AG09309 (cell line): ENCODE measurements at regions not wholly inside any gene's neighbourhood (a gene's known extent, or its start where the extent isn't known, plus 50 kb on each side); places are given as distances from the start of the nearest gene placed in this dataset.

Experiments
- DNase-seq: peaks from one replicate; pipeline ENCODE4 v3.0.0-alpha.2; 2010; ENCODE audit warnings: low read depth
- H3K4me3 ChIP-seq: 2 replicates; pipeline ENCODE4 v1.5.1; 2011; ENCODE audit warnings: mild to moderate bottlenecking, low read depth, low read length, moderate library complexity; ENCODE audit not compliant: control insufficient read depth
- TF ChIP-seq, protein P1 (sequence below): IDR thresholded peaks from 2 replicates; pipeline ENCODE4 v1.5.1; 2011; ENCODE audit warnings: mild to moderate bottlenecking, low read depth, low read length, inconsistent platforms; ENCODE audit not compliant: insufficient read depth, control insufficient read depth; ENCODE audit errors: missing control alignments

DNA sequence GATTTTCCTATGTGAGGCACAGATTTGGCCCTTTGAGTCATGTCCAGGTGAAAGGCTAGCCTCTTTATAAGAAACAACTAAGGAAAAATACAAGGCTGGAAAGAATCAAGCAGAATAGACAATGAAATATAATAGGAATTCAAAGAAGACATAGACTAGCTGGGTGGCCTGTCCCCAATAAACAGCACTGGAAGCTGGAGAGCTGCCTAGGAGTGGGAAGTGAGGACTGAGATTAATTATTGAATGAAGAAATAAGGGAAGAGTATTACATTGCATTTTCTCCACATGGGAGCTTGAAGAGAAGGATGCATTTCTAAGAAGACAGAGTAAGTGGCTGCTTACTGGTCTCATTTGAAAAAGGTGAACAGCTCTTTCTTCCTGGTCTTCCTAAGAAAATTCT is 100.0 kb downstream of the CCDC34 start:
- TF ChIP-seq, protein P1, sequence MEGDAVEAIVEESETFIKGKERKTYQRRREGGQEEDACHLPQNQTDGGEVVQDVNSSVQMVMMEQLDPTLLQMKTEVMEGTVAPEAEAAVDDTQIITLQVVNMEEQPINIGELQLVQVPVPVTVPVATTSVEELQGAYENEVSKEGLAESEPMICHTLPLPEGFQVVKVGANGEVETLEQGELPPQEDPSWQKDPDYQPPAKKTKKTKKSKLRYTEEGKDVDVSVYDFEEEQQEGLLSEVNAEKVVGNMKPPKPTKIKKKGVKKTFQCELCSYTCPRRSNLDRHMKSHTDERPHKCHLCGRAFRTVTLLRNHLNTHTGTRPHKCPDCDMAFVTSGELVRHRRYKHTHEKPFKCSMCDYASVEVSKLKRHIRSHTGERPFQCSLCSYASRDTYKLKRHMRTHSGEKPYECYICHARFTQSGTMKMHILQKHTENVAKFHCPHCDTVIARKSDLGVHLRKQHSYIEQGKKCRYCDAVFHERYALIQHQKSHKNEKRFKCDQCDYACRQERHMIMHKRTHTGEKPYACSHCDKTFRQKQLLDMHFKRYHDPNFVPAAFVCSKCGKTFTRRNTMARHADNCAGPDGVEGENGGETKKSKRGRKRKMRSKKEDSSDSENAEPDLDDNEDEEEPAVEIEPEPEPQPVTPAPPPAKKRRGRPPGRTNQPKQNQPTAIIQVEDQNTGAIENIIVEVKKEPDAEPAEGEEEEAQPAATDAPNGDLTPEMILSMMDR: no peak
- no peak for DNase-seq
- H3K4me3 ChIP-seq: no peak overlapping the region

DNA sequence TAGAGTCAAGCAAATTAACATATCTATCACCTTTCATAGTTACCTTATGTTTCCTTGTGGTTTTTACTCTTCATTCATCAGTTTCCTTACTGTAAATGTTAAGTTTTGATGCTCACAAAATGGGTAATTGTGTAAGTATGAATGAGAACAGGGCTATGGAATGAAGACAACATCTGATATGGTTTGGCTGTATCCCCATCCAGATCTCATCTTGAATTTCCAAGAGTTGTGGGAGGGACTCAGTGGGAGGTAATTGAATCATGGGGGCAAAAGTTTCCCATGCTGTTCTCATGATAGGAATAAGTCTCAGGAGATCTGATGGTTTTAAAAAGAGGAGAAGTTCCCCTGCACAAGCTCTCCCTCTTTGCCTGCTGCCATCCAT is 107.6 kb downstream of the CCDC34 start:
- TF ChIP-seq, protein P1: no peak
- no peak overlapping the region for H3K4me3 ChIP-seq
- peak; percentile 74 for DNase-seq

DNA sequence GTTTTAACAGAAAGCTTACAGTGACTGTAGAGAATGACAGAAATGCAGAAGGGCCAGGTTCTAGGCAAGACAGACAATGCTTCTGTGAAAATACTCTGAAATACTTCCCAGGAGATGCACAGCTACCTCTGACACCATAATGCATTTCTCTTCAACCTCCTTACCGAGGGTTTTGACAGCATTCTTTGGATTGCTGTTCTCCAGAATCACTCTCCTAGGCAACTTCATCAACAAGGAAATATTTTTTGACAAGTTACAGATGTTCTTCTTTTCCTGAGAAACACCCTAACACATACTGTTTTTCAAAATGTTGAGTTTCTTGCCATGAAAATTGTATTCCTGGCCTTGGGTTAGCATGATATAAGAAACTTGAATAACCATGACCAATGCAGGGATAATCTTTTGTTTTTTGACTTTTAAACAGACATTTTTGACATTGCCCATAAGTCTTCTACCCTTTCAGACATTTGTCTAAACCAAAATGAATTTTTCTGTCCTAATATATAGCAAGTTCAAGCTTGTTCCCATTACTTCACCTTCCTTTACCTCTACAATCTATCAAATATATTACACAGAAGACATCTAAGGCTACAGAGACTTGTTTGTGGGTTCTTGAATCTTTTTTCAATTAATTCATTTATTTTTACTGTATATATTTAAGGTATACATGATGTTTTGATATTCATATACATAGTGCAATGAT is 108.1 kb downstream of the CCDC34 start:
- DNase-seq: peak; percentile 58
- H3K4me3 ChIP-seq: no peak overlapping the region
- TF ChIP-seq, protein P1: no peak

DNA sequence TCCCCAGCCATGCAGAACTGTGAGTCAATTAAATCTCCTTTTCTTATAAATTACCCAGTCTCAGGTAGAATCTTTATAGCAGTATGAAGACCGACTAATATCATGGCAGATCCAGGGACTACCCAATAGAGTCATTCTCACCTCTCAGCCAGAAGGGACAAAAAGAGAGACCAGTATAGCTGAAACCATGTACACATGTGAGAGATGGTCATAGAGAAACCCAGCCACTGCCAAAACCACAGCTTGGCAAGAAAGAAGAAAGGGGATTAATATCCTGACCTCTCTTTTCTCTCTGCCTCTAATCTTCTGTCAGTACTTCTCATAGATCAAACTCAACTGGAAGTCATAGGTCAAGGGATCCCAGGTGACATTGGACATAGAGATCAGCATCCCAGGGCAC is 109.8 kb downstream of the CCDC34 start:
- no peak overlapping the region for H3K4me3 ChIP-seq
- TF ChIP-seq, protein P1: no peak
- no peak for DNase-seq

DNA sequence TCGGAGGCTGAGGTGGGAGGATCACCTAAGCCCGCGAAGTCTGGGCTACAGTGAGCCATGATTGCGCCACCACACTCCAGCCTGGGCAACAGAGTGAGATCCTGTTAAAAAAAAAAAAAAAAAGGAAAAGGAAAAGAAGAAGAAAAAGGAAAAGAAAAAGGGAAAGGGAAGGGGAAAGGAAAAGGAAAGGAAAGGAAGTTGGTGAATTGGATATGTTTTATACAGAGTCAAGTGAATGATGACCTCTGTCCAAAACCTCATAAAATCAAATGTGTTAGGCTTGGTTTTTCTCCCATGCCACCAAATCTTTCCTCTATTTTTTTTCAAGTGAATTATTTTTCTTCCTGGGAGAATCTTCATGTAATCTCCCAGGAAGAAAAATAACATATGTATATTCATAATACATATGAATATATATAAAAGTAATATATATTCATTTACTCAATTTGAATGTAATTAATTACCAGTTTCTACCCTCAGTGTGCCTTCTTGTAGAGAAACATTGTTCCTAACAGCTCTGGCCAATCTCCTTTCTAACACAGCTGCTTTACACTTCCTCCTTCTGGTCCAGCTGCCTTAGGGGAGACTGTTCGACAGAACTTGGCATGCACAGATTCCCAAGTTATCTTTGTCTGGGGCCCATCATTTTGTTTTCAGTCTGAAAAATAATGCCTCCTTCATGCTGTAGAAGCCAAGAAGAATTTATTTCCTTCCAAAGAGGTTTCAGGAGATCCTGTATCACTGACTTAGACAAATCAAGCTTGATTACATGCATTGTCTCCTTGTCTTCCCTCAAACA is 111.9 kb downstream of the CCDC34 start:
- no peak overlapping the region for H3K4me3 ChIP-seq
- TF ChIP-seq, protein P1: no peak
- no peak for DNase-seq

DNA sequence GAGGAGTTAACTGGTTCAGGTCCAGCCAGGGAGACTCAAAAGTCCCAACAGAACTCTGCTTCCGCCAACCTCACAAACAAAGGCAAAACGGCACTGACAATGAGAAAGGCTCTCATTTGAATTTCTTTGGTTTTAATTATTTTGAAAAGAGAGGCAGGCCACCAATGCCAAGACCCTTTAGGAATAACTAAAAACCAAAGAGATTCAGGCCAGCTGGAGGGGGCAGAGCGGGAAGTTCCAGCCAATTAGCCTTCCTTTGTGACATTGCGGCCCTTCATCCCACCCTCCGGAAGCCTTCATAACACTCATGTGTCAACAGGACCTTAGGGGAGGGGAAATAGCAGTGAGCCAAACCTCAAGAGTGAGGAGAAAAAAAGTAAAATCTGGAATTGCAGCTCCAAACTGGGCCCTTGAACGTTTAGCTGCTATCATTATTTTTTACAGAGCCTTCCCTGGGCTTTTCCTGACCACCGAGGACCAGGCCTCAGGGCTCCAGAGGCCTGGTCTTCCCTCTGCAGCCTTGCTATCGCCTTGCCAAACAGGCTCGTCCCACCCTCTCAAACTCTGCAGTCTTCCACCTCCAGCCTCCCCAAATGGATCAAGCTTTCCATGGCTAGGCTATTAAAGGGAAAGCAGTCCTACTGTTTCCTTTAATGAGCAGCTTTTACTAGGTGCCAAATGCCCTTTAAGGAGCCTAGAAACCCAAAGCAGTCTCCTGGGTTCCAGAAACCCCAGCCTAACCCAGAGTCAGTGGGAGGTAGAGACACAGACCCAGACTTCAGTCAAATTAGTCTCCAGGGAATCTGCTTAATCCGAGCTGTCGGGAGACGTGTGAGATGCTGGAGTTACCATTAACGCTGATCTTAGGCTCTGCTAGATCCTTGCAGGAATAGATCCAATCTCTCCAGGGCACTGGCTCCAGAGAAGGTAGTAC is 114.2 kb downstream of the CCDC34 start:
- DNase-seq: no peak
- no peak overlapping the region for H3K4me3 ChIP-seq
- TF ChIP-seq, protein P1: no peak
